HG03378 (cell line): ENCODE measurements at regions not wholly inside any gene's neighbourhood (a gene's known extent, or its start where the extent isn't known, plus 50 kb on each side); places are given as distances from the start of the nearest gene placed in this dataset.

Source experiments
- ATAC-seq: cut with Tn5 transposase; IDR thresholded peaks from one replicate; pipeline ENCODE4 v1.9.1; 2021; ENCODE audit warnings: mild to moderate bottlenecking, moderate library complexity; ENCODE audit not compliant: unreplicated experiment

DNA sequence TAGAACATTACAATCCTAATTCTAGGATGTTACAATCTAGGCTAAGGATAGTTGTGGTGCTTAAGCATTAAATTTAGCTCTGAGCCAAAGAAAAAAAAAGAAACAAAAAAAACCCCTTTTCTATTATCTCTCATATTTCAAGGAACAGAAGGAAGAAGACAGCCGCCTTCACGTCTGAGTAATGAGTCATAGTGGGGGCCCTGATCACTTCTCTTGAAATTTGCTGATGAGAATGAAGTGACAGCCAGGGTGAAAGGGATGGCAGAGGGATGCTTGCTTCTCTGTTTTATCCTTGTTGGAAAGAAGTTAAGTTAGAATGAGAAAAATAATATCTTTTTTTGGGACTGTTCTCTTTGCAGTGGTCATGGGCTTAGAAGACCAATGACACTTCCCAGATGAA is 82.6 kb upstream of the MPHOSPH6 start:
- no peak for ATAC-seq

DNA sequence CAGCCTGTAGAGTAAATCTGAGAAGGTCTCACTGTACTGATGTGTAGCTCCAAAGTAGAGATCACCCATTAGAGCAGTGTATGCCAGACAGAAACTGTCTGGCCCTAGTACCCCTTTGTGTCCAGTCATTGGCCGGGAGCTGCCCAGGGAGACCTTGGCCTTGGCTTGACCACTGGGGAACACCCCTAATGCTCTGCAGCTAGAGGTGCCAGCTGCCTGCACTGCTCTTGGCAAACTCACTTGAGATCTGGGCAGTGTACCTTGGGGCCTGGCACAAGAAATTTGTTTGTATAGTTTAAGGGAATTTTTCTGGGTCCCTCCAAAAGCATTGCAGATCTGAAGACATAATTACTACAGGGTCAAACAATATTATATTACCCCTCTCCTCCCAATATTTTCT is 78.7 kb upstream of the MPHOSPH6 start:
- no peak for ATAC-seq

DNA sequence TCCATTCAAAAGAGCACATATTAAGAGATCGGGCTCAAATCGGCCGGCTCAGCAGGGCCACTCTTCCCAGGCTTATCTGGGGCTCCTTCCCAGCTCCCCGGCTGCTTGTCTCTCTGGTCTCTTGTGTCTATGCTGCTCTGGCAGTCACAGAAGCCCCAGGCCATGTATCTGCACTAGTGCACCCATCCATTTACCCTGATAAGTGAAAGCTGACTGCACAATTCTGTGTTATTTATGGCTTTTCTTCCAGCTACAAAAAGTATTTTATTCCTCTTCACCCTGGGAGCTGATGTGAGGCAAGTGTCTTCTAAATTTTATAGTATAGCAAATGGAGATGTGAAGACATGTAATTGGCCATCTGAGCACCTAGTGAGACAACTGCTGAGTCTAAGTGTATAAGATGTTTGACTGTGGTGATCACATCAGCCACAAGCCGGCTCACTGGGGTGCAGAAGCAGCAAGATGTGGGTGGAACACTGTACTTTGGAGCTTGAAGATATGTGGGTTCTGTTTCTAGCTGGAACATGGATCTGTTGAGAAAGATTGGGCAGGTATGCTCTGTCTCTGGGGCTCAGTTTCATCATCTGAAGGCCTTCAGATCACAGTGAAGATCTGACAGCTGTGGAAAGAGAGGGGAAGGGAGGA is 78.1 kb upstream of the MPHOSPH6 start:
- no peak for ATAC-seq

DNA sequence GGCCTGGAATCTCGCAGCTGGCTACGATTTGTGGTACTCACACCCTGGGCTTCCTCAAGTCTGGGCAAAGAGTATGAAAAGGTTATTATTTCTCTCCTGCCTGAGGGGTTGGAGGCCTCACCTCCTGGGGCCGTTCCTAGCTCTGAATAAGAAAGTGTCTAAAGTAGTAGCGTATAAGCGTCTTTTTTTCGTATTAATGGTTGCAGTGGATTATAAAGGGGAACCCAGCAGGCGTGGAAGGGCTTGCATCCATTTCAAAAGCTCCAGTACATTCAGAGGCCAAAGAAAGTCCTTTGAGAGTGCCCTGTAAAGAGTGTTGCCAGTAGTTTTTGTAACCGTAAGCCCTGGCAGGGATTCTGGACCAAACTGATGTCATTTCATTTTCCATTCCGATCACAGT is 72.2 kb upstream of the MPHOSPH6 start:
- no peak for ATAC-seq

DNA sequence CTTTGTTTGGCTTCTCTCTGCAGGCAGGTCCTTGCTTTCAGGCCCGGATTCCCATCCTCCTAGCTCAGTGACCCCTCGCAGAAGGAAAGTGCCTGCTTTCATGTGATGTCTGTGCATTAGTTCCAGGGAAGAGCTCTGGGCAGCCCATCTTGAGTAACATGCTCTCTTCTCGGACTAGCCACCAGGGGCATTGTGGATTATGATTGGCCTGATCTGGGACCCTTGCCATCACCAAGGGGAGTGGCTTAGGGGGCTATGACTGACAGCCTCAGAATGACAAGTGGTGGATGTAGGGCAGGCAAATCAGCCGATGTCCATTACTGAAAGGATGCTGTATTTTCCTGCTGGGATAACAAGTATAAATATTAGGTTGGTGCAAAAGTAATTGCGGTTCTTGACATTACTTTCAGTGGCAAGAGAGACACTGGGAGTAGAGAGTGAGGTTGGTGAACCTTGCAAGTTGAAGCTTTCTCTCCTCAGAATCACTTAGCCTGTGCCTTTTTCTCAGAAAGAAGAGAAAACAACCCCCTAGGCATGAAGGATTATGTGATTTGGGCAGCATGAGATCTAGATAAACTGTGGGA is 71.5 kb upstream of the MPHOSPH6 start:
- no peak for ATAC-seq

DNA sequence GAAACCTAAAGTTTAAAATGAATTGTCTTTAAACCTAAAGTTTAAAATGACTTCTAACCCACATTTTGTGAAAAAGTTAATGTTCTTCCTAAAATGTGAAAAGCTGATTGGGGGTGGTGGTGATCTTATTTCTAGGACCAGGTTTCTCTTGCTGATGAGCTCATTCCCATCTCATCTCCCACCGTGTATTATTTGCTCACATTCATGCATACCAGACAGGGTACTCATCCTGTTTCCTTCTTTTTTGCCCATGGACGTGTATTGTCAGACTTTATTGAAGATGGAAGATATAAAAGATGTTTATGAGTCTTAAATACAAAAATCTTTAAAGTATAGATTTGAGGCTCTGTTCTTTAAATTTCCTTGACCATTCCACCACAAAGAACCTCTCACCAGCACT is 70.1 kb upstream of the MPHOSPH6 start:
- ATAC-seq: no peak

DNA sequence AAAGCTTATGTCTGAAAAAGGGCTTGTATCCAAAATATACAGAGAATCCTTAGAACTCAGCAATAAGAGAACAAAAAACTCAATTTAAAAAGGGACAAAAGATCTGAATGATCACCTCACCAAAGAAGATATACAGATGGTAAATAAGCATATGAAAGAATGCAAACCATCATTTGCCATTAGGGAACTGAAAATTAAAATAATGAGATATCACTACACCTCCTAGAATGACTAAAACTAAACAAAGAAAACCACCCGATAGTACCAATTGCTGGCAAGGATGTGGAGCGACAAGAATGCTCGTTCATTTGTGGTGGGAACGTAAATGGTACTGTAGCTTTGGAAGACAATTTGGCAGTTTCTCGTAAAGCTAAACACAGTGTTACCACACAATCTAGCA is 66.9 kb upstream of the MPHOSPH6 start:
- no peak for ATAC-seq

DNA sequence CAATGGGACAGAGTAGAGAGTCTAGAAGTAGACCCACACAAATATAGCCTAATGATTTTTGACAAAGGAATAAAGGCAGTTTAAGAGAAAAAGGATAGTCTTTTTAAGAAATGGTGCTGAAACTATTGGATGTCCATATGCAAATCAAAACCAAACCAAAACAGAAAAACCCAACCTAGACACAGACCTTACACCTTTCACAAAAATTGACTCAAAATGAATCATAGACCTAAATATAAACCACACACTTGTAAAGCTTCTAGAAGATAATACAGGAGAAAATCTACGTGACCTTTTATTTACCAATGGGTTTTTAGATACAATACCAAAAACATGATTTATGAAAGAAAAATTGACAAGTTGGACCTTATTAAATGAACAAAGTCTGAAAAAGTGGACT is 66.4 kb upstream of the MPHOSPH6 start:
- no peak for ATAC-seq

GRCh38 chr16:82232806-82233205 is 62.8 kb upstream of the MPHOSPH6 start:
- no peak for ATAC-seq

DNA sequence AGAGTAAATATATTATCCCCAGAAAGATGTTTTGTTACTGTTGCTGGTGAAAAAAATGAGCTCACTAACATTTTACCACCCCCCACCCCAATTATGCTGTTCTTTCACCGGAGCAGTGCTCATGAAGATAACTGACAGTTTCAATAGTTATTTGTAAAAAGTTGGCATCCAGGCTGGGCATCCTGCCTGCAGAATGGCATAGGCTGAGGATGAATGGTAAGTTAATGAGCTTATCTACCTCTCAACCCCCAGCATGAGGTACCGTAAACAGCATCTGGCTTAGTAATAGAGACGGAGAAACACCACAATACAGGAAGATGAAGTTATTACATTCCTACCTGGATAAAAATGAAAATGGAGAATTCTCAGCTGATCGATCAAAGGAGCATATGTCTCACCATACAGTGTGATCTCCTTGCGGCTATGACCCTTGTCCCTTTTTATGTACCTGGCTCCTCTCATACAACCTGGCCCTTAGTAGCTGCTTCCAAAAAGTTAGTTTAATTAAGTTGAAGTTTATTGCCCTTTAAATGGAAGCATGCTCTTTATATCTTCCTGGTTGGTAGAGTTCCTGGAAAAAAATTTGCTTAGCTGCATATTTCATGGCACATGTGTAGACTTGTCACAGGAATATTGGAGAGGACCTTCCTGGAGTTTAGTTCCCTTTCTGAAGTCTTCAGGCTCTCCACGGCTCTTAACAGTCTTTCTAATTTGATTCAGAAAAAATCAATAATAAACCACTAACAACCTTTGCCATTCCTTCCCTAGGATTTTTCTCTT is 61.2 kb upstream of the MPHOSPH6 start:
- no peak for ATAC-seq

- no peak for ATAC-seq
Measured at GRCh38 chr16:82229800-82230619, 60.0 kb upstream of the MPHOSPH6 start.

- ATAC-seq: no peak
Measured at GRCh38 chr16:82226327-82226726, 56.3 kb upstream of the MPHOSPH6 start.

GRCh38 chr16:82224821-82225220 is 54.8 kb upstream of the MPHOSPH6 start:
- ATAC-seq: no peak

- no peak for ATAC-seq
Measured at GRCh38 chr16:82220541-82220940, 50.5 kb upstream of the MPHOSPH6 start.
